ENCODE measurements at regions not wholly inside any gene's neighbourhood (a gene's known extent, or its start where the extent isn't known, plus 50 kb on each side); places are given as distances from the start of the nearest gene placed in this dataset.
"Not testable (repeated sequence)": the region's sequence is repeated elsewhere in the genome, so short reads cannot be mapped to it uniquely, and the experiment has no call there.

- no peak for DNase-seq
Measured at GRCh38 chr6:103504501-103505154, 1355.1 kb downstream of the HACE1 start.

- not testable (repeated sequence) for DNase-seq
Measured at GRCh38 chr6:103496588-103496987, 1363.1 kb downstream of the HACE1 start.

- no peak for DNase-seq
Measured at GRCh38 chr6:103456652-103457051, 1403.1 kb downstream of the HACE1 start.

GRCh38 chr6:103455275-103455674 lies 1404.4 kb downstream of the HACE1 start:
- no peak for DNase-seq

GRCh38 chr6:103409475-103409874 lies 1450.2 kb downstream of the HACE1 start:
- no peak for DNase-seq

- no peak for DNase-seq
Measured at GRCh38 chr6:103405321-103405720, 1454.4 kb downstream of the HACE1 start.

- no peak for DNase-seq
Measured at GRCh38 chr6:103404799-103405198, 1454.9 kb downstream of the HACE1 start.

- DNase-seq = no peak
Measured at GRCh38 chr6:103396768-103397167, 1463.0 kb downstream of the HACE1 start.

- no peak for DNase-seq
Measured at GRCh38 chr6:103379272-103379671, 1480.4 kb downstream of the HACE1 start.

- DNase-seq = no peak
Measured at GRCh38 chr6:103367212-103367611, 1492.5 kb downstream of the HACE1 start.

GRCh38 chr6:103356531-103356930 lies 1503.2 kb downstream of the HACE1 start:
- DNase-seq = no peak

- DNase-seq = no peak
Measured at GRCh38 chr6:103344554-103345163, 1515.1 kb downstream of the HACE1 start.

- no peak for DNase-seq
Measured at GRCh38 chr6:103335412-103335811, 1524.3 kb downstream of the HACE1 start.

- no peak for DNase-seq
Measured at GRCh38 chr6:103326760-103327757, 1532.7 kb downstream of the HACE1 start.

GRCh38 chr6:103313432-103313831 lies 1546.3 kb downstream of the HACE1 start:
- no peak for DNase-seq

- not testable (repeated sequence) for DNase-seq
Measured at GRCh38 chr6:103294376-103294775, 1565.3 kb downstream of the HACE1 start.

GRCh38 chr6:103284835-103285234 lies 1574.9 kb downstream of the HACE1 start:
- DNase-seq = no peak

GRCh38 chr6:103280417-103280816 lies 1579.3 kb downstream of the HACE1 start:
- DNase-seq = no peak

GRCh38 chr6:103277936-103278335 lies 1581.8 kb downstream of the HACE1 start:
- DNase-seq = no peak

GRCh38 chr6:103273048-103273447 lies 1586.7 kb downstream of the HACE1 start:
- DNase-seq = no peak

GRCh38 chr6:103269581-103269980 lies 1590.1 kb downstream of the HACE1 start:
- DNase-seq = no peak

GRCh38 chr6:103268335-103268734 lies 1591.4 kb downstream of the HACE1 start:
- DNase-seq = no peak

GRCh38 chr6:103264020-103264419 lies 1595.7 kb downstream of the HACE1 start:
- DNase-seq = no peak

- no peak for DNase-seq
Measured at GRCh38 chr6:103255132-103255531, 1604.6 kb downstream of the HACE1 start.

Measured in activated T-cell treated with anti-CD3 and anti-CD28 coated beads, Interleukin-2, amount 50 U/mL, for 48 hours (primary cell).